ENCODE measurements at regions not wholly inside any gene's neighbourhood (a gene's known extent, or its start where the extent isn't known, plus 50 kb on each side); places are given as distances from the start of the nearest gene placed in this dataset.
A peak's percentile ranks its signal among the peaks of the same experiment; 100 is the strongest.
"Not testable (repeated sequence)": the region's sequence is repeated elsewhere in the genome, so short reads cannot be mapped to it uniquely, and the experiment has no call there.

GRCh38 chr5:159667286-159667685 is 249.0 kb upstream of the ADRA1B start:
- no peak for DNase-seq (ENCODE audit: low read depth in 1 of 2, low spot score in 1 of 2)
- in situ Hi-C loops (cut with HindIII; ENCODE audit: low pct_unique_long_range_greater_than_20kb, low sequenced_read_pairs): no loop called here
- no peak for TF ChIP-seq JUND (IDR thresholded peaks at IDR 0.05; ENCODE audit: low read depth)

- TF ChIP-seq JUND (IDR thresholded peaks at IDR 0.05; ENCODE audit: low read depth): no peak
- in situ Hi-C loops (cut with HindIII; ENCODE audit: low pct_unique_long_range_greater_than_20kb, low sequenced_read_pairs): no loop called here
- DNase-seq (ENCODE audit: low read depth in 1 of 2, low spot score in 1 of 2): no peak
Measured at GRCh38 chr5:159668556-159668955, 247.7 kb upstream of the ADRA1B start.

- in situ Hi-C loops (cut with HindIII; ENCODE audit: low pct_unique_long_range_greater_than_20kb, low sequenced_read_pairs): no loop called here
- no peak for DNase-seq (ENCODE audit: low read depth in 1 of 2, low spot score in 1 of 2)
- TF ChIP-seq JUND (IDR thresholded peaks at IDR 0.05; ENCODE audit: low read depth): no peak
Measured at GRCh38 chr5:159669559-159669958, 246.7 kb upstream of the ADRA1B start.

- no peak for DNase-seq (ENCODE audit: low read depth in 1 of 2, low spot score in 1 of 2)
- TF ChIP-seq JUND (IDR thresholded peaks at IDR 0.05; ENCODE audit: low read depth): no peak
- in situ Hi-C loops (cut with HindIII; ENCODE audit: low pct_unique_long_range_greater_than_20kb, low sequenced_read_pairs): no loop called here
Measured at GRCh38 chr5:159671886-159672285, 244.4 kb upstream of the ADRA1B start.

- in situ Hi-C loops (cut with HindIII; ENCODE audit: low pct_unique_long_range_greater_than_20kb, low sequenced_read_pairs): no loop called here
- no peak for DNase-seq (ENCODE audit: low read depth in 1 of 2, low spot score in 1 of 2)
- TF ChIP-seq JUND (IDR thresholded peaks at IDR 0.05; ENCODE audit: low read depth): no peak
Measured at GRCh38 chr5:159673538-159673937, 242.7 kb upstream of the ADRA1B start.

GRCh38 chr5:159678657-159679392 is 237.5 kb upstream of the ADRA1B start:
- TF ChIP-seq JUND (IDR thresholded peaks at IDR 0.05; ENCODE audit: low read depth): no peak

GRCh38 chr5:159680095-159680494 is 236.2 kb upstream of the ADRA1B start:
- peak in 1 of 2 experiments; percentile 25 for DNase-seq (ENCODE audit: low read depth in 1 of 2, low spot score in 1 of 2)
- in situ Hi-C loops (cut with HindIII; ENCODE audit: low pct_unique_long_range_greater_than_20kb, low sequenced_read_pairs): no loop called here
- no peak for TF ChIP-seq JUND (IDR thresholded peaks at IDR 0.05; ENCODE audit: low read depth)

More at GRCh38 chr5:159678657-159679392, 237.5 kb upstream of the ADRA1B start:
- DNase-seq (ENCODE audit: low read depth in 1 of 2, low spot score in 1 of 2): no peak
- in situ Hi-C loops (cut with HindIII; ENCODE audit: low pct_unique_long_range_greater_than_20kb, low sequenced_read_pairs): no loop called here

GRCh38 chr5:159681661-159682060 is 234.6 kb upstream of the ADRA1B start:
- in situ Hi-C loops (cut with HindIII; ENCODE audit: low pct_unique_long_range_greater_than_20kb, low sequenced_read_pairs): no loop called here
- no peak for DNase-seq (ENCODE audit: low read depth in 1 of 2, low spot score in 1 of 2)
- TF ChIP-seq JUND (IDR thresholded peaks at IDR 0.05; ENCODE audit: low read depth): no peak

GRCh38 chr5:159682623-159683022 is 233.7 kb upstream of the ADRA1B start:
- in situ Hi-C loops (cut with HindIII; ENCODE audit: low pct_unique_long_range_greater_than_20kb, low sequenced_read_pairs): no loop called here
- DNase-seq (ENCODE audit: low read depth in 1 of 2, low spot score in 1 of 2): peak in 1 of 2 experiments; percentile 33
- TF ChIP-seq JUND (IDR thresholded peaks at IDR 0.05; ENCODE audit: low read depth): no peak

- in situ Hi-C loops (cut with HindIII; ENCODE audit: low pct_unique_long_range_greater_than_20kb, low sequenced_read_pairs); DNase-seq (ENCODE audit: low read depth in 1 of 2, low spot score in 1 of 2): not testable (repeated sequence)
Measured at GRCh38 chr5:159687892-159688291, 228.4 kb upstream of the ADRA1B start.

GRCh38 chr5:159695741-159696294 is 220.5 kb upstream of the ADRA1B start:
- DNase-seq (ENCODE audit: low read depth in 1 of 2, low spot score in 1 of 2): no peak
- no peak for TF ChIP-seq JUND (IDR thresholded peaks at IDR 0.05; ENCODE audit: low read depth)
- in situ Hi-C loops (cut with HindIII; ENCODE audit: low pct_unique_long_range_greater_than_20kb, low sequenced_read_pairs): no loop called here

- TF ChIP-seq JUND (IDR thresholded peaks at IDR 0.05; ENCODE audit: low read depth): no peak
- no peak for DNase-seq (ENCODE audit: low read depth in 1 of 2, low spot score in 1 of 2)
- in situ Hi-C loops (cut with HindIII; ENCODE audit: low pct_unique_long_range_greater_than_20kb, low sequenced_read_pairs): no loop called here
Measured at GRCh38 chr5:159697530-159697929, 218.8 kb upstream of the ADRA1B start.

- DNase-seq (ENCODE audit: low read depth in 1 of 2, low spot score in 1 of 2): no peak
- TF ChIP-seq JUND (IDR thresholded peaks at IDR 0.05; ENCODE audit: low read depth): no peak
- in situ Hi-C loops (cut with HindIII; ENCODE audit: low pct_unique_long_range_greater_than_20kb, low sequenced_read_pairs): no loop called here
Measured at GRCh38 chr5:159698322-159698721, 218.0 kb upstream of the ADRA1B start.

GRCh38 chr5:159700016-159700415 is 216.3 kb upstream of the ADRA1B start:
- in situ Hi-C loops (cut with HindIII; ENCODE audit: low pct_unique_long_range_greater_than_20kb, low sequenced_read_pairs): no loop called here
- no peak for TF ChIP-seq JUND (IDR thresholded peaks at IDR 0.05; ENCODE audit: low read depth)
- DNase-seq (ENCODE audit: low read depth in 1 of 2, low spot score in 1 of 2): no peak
